Prostate gland (tissue), 2 donors: ENCODE measurements at regions not wholly inside any gene's neighbourhood (a gene's known extent, or its start where the extent isn't known, plus 50 kb on each side); places are given as distances from the start of the nearest gene placed in this dataset.

Experiments
- DNase-seq: peaks from one replicate; pipeline ENCODE4 v3.0.0-alpha.2; 2019; ENCODE audit warnings: low spot score
- H3K27ac ChIP-seq, 2 donors: fragments of 200-600 bp; sonication (generic); 2 replicates each; pipeline ENCODE4 v1.5.1; 2017 to 2019
- H3K27me3 ChIP-seq: fragments of 200-600 bp; sonication (generic); replicated peaks from 2 replicates; pipeline ENCODE4 v1.5.1; 2019; ENCODE audit not compliant: insufficient read depth
- H3K36me3 ChIP-seq, 2 donors: fragments of 200-600 bp; sonication (generic); 1 replicate in 1 of 2; 2 replicates in 1 of 2; pipeline versions ENCODE4 v1.5.1 to v1.8.1; 2017 to 2019
- H3K4me1 ChIP-seq: fragments of 200-600 bp; sonication (generic); replicated peaks from 2 replicates; pipeline ENCODE4 v1.5.1; 2019
- H3K4me3 ChIP-seq, 2 donors: fragments of 200-600 bp; sonication (generic); 2 replicates each; pipeline ENCODE4 v1.5.1; 2017 to 2019
- H3K9me3 ChIP-seq: fragments of 200-600 bp; sonication (generic); 2 replicates; pipeline ENCODE4 v1.5.1; 2017
- POLR2A ChIP-seq: fragments of 450-650 bp; IDR thresholded peaks from one replicate; pipeline ENCODE4 v1.6.1; 2016; ENCODE audit warnings: antibody characterized with exemption, mild to moderate bottlenecking
- POLR2AphosphoS5 ChIP-seq: sonication (generic); formaldehyde crosslinking; IDR thresholded peaks from one replicate; pipeline ENCODE4 v1.6.1; 2017; ENCODE audit warnings: antibody characterized with exemption
- WGBS: methylation state at CpG from one replicate; pipeline ENCODE4 v1.1.5; 2018; 5-methylcytosine and 5-hydroxymethylcytosine counted together
- intact Hi-C: fragments of 100-400 bp; cut with DNase I; formaldehyde crosslinking; loops from one replicate; pipeline ENCODE4 v1.14.2; 2022
- TF ChIP-seq, protein P1 (sequence below), 4 experiments: fragments of 200-600 bp in 2 of 4; fragments of 450-650 bp in 2 of 4; sonication (generic) in 2 of 4; IDR thresholded peaks; 1 replicate in 3 of 4; 2 replicates in 1 of 4; pipeline ENCODE4 v1.5.1; 2016 to 2019; ENCODE audit warnings: antibody characterized with exemption in 4 of 4, mild to moderate bottlenecking in 2 of 4, moderate library complexity in 2 of 4

DNA sequence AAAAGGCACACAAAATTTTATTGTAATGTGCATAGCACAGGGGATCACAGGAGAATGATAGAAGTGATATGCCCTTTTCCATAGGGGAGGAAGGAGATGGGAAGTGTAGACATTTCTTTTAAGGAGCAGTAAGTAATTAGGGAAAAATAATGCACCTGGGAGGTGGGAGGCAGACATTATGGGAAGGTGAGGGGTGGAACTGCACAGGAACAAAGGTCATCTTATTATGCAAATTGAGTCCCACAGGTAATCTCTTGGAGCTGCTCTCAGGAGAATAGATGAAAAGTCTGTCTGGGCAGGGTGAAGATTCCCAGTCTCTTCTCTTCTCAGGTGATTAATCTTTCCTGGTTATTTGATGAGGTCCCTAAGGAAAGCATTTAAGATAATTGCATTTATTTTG, 331.5 kb downstream of the ENC1 start:
- no peak overlapping the region for H3K27ac ChIP-seq
- H3K9me3 ChIP-seq = no peaks in the 10 kb centered on the region
- DNase-seq = no peak
- H3K27me3 ChIP-seq = no peaks in the 10 kb centered on the region
- TF ChIP-seq, protein P1, sequence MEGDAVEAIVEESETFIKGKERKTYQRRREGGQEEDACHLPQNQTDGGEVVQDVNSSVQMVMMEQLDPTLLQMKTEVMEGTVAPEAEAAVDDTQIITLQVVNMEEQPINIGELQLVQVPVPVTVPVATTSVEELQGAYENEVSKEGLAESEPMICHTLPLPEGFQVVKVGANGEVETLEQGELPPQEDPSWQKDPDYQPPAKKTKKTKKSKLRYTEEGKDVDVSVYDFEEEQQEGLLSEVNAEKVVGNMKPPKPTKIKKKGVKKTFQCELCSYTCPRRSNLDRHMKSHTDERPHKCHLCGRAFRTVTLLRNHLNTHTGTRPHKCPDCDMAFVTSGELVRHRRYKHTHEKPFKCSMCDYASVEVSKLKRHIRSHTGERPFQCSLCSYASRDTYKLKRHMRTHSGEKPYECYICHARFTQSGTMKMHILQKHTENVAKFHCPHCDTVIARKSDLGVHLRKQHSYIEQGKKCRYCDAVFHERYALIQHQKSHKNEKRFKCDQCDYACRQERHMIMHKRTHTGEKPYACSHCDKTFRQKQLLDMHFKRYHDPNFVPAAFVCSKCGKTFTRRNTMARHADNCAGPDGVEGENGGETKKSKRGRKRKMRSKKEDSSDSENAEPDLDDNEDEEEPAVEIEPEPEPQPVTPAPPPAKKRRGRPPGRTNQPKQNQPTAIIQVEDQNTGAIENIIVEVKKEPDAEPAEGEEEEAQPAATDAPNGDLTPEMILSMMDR (IDR thresholded peaks at IDR 0.05) = no peak
- TF ChIP-seq POLR2AphosphoS5 (no peak), POLR2A (no peak)
- no peaks in the 10 kb centered on the region for H3K4me1 ChIP-seq
- intact Hi-C loops = no loop called here
- H3K36me3 ChIP-seq = no peaks in the 10 kb centered on the region
- no peak overlapping the region for H3K4me3 ChIP-seq

DNA sequence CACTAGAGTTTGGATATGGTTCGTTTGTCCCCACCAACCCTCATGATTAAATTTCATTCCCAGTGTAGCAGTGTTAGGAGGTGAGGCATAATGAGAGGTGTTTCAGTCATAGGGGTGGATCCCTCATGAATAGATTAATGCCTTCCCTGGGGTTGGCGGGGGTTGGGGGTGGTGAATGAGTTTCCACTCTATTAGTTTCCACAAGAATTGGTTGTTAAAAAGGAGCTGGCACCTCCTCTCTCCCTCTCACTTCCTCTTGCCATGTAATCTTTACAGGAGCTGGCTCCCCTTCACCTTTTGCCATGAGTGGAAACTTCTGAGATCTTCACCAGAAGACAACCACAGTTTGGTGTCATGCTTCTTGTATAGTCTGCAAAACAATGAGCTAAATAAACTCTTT, 333.7 kb downstream of the ENC1 start:
- no peaks in the 10 kb centered on the region for H3K36me3 ChIP-seq
- H3K4me1 ChIP-seq = no peaks in the 10 kb centered on the region
- intact Hi-C loops = no loop called here
- H3K27ac ChIP-seq = no peak overlapping the region
- no peak overlapping the region for H3K4me3 ChIP-seq
- 93% methylated on average over 2 of the region's 2 CpGs for WGBS
- no peaks in the 10 kb centered on the region for H3K9me3 ChIP-seq
- TF ChIP-seq, protein P1 (IDR thresholded peaks at IDR 0.05) = no peak
- TF ChIP-seq POLR2A (no peak), POLR2AphosphoS5 (no peak)
- no peak for DNase-seq
- H3K27me3 ChIP-seq = no peaks in the 10 kb centered on the region

DNA sequence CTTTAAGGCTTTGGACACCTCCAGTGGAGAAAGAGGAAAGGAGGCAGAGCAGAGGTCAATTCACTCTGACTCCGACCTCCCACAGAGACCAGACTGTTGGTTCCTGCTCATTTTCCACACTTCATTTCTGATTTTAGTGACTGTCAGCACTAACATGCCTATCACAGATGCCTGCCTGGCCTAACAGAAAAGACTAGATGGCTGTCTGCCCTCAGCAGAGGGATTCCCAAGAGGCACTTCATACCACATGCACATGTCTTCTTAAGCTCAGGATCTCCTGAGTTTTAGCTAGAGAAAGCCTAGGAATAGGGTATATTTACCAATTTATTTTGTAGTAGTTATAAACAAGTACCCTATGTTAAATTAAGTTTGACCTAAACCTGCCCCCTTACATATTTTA, 336.0 kb downstream of the ENC1 start:
- intact Hi-C loops = no loop called here
- 100% methylated on average over 1 of the region's 1 CpG for WGBS

DNA sequence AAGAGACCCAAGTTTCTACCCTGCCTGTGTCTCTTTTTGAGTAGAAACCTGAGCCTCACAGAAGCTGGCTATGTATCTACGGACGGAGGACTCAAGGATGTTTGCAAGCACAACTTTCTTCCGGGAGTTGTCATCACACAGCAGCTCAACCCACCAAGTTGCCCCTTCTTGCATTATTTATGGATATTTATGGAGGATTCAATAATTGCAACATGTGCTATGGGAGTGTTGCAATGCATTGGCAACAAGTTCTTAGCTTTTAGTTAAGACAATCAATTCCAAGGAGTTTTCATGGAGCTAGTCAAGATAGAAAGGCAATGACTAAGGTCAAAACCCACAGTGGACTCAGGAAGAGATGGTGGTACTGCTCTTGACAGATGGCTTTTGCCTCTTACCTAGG, 336.9 kb downstream of the ENC1 start:
- no peaks in the 10 kb centered on the region for H3K4me1 ChIP-seq
- H3K36me3 ChIP-seq = no peaks in the 10 kb centered on the region
- intact Hi-C loops = no loop called here
- 97% methylated on average over 3 of the region's 3 CpGs for WGBS
- no peaks in the 10 kb centered on the region for H3K27me3 ChIP-seq
- H3K9me3 ChIP-seq = no peaks in the 10 kb centered on the region
- H3K27ac ChIP-seq = no peak overlapping the region
- TF ChIP-seq POLR2AphosphoS5 (no peak), POLR2A (no peak)
- TF ChIP-seq, protein P1 (IDR thresholded peaks at IDR 0.05) = no peak
- DNase-seq = no peak
- H3K4me3 ChIP-seq = no peak overlapping the region

More for the DNA sequence above, 336.0 kb downstream of the ENC1 start:
- Histone ChIP-seq H3K36me3 (no peaks in the 10 kb centered on the region), H3K4me3 (no peak overlapping the region), H3K4me1 (no peaks in the 10 kb centered on the region), H3K27ac (no peak overlapping the region), H3K9me3 (no peaks in the 10 kb centered on the region), H3K27me3 (no peaks in the 10 kb centered on the region)
- TF ChIP-seq POLR2AphosphoS5 (no peak), POLR2A (no peak)
- TF ChIP-seq, protein P1 (IDR thresholded peaks at IDR 0.05) = no peak
- DNase-seq = no peak

DNA sequence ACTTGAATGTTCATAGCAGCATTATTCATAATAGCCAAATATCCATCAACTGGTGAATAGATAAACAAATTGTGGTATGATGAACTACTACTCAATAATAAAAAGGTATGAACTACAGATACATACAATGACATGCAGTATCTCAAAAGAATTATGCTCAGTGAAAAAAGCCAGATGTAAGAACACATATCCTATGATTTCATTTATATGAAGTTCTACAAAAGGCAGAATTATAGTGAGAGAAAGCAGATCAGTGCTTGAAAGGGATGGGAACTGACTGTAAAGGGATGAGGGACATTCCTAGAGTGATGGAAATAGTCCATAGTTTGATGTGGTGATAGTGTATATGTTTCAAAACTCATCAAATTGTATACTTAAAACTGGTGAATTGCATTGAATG, 339.0 kb downstream of the ENC1 start:
- no peak for DNase-seq
- H3K36me3 ChIP-seq = no peaks in the 10 kb centered on the region
- H3K27me3 ChIP-seq = no peaks in the 10 kb centered on the region
- no peak overlapping the region for H3K27ac ChIP-seq
- H3K4me3 ChIP-seq = no peak overlapping the region
- intact Hi-C loops = no loop called here
- H3K4me1 ChIP-seq = no peaks in the 10 kb centered on the region
- TF ChIP-seq POLR2AphosphoS5 (no peak), POLR2A (no peak)
- TF ChIP-seq, protein P1 (IDR thresholded peaks at IDR 0.05) = no peak
- H3K9me3 ChIP-seq = no peaks in the 10 kb centered on the region
